WTC11 (cell line): ENCODE measurements at regions not wholly inside any gene's neighbourhood (a gene's known extent, or its start where the extent isn't known, plus 50 kb on each side); places are given as distances from the start of the nearest gene placed in this dataset.

Source experiments
- NFYB ChIP-seq: sonication (generic); formaldehyde crosslinking; conservative IDR thresholded peaks from 2 replicates; pipeline ENCODE4 v1.8.0; 2022; ENCODE audit warnings: low read depth, missing genetic modification reagents
- USF1 ChIP-seq: sonication (generic); formaldehyde crosslinking; IDR thresholded peaks from 2 replicates; pipeline ENCODE4 v1.8.0; 2022; ENCODE audit warnings: mild to moderate bottlenecking, missing genetic modification reagents

GRCh38 chr4:14924812-14925344 lies 77.4 kb upstream of the CPEB2 start:
- TF ChIP-seq USF1 (CRISPR knock-in tag) (no peak), NFYB (CRISPR knock-in tag) (no peak)
